NCI-H2196 treated with DMSO at 0.1 percent for 48 hours (cell line): ENCODE measurements at regions not wholly inside any gene's neighbourhood (a gene's known extent, or its start where the extent isn't known, plus 50 kb on each side); places are given as distances from the start of the nearest gene placed in this dataset.

Experiments
- DNase-seq: peaks from one replicate; lab custom pipeline; 2025; ENCODE audit not compliant: unreplicated experiment; lab: John Stamatoyannopoulos, UW

DNA sequence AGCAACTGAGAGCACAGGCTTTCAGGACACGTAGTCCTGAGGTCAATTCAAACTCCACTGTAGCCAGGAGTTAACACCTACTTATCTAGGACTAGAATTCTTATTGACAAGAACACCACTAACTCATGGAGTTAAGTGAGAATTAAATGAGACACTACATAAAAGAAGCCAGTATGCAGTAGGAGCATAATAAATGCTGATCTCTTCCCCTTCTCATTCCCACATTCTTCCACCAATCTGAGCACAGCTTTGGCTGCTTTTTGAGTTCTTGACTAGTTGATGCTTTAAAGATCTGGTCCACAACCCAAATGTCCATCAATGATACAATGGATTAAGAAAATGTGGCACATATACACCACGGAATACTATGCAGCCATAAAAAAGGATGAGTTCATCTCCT is 55.2 kb downstream of the TTC32 start:
- no peak for DNase-seq

DNA sequence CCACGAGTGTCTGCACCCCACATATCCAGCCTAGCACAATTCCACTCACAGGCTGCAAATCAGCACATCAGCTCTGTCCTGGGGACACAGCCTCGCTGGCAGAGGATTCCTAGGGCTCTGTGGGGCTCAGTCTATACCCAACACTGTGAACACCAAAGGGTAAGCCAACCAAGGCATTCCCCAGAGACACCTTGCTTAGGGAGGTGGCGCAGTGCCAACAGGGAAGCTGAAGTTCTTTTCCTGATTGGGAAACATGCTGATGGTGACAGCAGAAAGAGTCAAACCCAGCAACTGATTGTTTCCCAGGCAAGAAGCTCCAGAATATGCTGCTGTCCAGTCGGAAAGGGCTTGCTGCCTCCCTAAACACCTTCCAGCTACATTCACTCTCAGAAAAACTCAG is 55.8 kb downstream of the TTC32 start:
- DNase-seq, result no peak

DNA sequence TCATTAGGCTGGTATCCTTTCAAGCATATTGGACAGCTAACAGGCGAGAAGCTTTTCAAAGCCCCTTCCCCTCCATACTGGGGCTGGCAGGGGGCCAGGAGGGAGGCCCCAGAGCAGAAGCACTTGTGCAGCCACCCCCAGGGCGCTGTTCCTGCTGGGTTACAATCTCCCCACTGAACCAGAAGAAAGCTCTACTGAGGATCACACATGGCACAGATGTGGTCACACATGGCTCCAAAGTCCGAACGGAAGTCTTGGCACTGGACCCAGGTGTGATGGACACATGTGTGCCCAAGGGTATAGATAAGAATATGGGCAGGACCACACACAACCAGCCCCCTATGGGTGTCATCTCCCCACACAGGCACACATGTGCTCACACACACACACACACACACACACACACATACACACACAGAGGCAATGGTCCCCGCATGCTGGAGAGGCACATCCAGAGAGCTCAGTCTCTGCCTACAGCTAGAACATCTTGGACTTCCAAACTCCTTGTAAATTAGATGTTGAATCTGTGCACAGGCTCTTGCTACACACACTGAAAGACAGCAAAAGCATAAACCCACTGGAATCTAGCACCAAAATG is 56.4 kb downstream of the TTC32 start:
- no peak for DNase-seq

DNA sequence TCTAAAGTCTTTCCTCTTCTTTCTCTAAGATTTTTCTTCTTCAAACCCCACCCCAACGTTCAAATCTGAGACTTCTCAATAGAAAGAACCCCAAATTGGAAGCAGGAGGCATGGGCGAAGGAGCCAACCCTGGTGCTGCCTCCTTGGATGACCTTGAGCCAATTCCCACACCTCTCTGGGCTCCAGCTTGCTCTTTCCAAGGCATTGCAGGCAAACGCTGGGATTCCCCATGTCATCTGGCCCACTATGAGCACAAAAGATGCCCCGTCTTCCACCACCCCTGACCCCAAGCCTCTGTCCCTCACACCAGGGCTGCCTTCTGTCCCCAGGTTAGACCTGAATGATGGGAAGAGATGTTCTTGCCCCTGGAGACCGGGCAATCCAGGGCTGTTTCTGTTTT is 57.0 kb downstream of the TTC32 start:
- no peak for DNase-seq

DNA sequence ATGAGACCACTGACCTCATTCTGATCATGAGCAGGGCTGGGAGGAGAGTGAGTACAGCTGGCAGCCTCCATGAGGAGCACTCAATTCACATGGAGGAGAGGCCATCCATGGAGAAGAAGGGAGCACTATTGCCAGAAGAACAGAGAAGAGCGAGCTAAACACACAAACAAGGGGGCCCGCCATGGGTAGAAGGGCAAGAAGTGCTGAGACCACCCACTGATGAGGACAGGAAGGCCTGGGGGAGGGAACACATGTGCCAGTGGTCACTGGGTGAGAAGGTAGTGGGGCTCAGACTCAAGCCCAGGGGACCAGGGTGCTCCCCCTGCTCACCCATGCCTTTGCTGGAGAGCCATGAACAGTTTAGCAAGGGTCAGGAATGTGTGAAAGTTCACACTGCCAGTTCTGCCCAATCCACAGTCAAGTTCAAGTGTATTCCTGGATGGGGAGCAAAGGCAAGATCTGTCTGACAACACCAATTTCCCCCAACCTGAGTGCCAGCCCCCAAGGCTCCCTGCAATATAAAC is 57.7 kb downstream of the TTC32 start:
- no peak for DNase-seq

DNA sequence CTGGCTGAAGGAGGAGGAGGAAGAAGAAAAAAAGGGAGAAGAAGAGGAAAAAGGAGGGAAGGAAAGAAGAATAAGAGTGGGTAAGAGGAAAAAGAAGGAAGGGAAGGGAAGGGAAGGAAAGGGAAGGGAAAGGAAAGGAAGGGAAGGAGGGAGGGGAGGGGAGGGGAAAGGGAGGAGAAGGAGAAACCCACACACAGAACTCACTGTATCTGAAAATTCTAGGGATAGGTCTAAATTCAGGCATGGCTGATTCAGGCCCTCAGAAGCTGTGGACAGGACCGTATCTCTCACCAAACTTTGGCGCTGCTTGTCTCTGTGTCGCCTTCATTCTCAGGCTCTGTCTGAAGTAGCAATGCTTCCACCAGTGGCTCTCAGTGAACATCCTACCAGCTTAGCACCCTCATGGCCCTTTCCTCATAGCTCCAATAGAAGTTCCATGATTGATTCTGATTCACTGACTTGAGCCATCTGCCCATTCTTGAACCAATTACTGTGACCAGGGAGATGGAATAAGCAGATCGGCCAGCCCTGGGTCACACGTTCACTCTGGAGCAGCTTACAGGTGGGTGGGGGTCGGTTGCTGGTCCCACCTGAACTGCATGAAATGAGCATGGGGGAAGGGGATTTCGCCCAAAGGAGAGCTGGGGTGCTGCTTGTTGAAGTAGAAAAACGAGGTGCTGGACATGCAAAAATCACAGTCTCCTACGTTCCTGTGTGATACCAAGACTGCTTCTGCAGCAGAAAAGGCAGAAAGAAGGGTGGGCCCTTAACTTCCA is 59.7 kb downstream of the TTC32 start:
- no peak for DNase-seq

DNA sequence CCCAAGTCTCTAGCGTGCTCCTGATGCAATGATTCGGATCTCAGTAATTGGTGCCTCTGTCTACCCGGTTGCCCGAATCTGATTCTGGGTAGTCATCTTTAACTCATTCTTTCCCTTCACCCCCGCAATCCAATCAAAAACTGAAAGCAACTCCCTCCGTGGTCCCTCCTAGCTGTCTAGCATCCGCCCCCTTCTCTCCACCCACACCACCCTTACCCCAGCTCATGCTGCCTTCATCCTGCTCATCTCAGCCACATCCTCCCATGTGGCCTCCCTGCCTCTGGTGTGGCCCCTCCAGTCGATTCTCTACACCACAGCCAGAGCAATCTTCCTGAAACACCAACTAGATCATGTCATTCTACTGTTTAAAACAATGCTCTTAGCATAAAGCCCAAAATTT is 62.3 kb downstream of the TTC32 start:
- no peak for DNase-seq

DNA sequence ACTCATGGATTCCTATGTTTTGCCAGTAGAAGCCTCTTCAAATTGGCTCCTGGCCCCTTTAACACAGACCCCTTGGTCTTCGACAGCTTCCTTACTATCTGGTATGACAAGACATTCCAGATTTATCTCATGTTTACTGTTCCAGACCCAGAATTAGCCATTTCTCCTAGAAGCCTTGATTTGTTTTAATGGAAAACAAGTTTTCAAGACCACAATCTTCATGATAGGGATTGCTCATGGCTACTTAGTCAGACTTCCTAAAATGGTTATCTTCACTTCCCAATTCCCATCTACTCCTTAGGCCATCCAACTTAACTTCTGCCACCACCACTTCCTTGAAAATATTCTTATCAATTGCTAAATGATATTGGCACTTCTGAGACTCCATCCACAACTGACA is 63.2 kb downstream of the TTC32 start:
- no peak for DNase-seq

DNA sequence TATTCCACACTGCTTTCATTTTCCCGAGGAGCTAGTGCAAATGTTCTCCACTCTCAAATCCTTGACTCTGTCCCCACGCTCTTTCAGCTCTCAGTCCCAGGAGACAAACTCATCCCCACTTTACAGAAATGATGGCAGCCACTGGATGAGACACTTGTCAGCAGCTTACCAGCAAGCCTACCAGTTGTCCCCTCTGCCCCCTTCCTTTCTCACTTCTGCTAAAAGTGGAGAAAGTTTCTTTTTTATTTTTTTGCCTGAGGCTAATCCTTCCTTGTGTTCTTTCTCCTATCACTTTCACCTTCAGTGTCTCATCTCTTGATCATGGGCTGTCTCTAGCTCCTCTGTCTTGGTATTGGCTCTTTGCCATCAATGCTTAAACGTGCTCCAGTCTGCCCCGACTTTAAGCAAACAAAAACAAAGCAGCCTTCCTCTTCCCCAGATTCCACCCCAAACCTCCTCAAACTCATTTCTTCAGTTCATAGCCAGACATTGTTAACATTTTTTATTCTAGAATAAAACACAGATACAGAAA is 64.5 kb downstream of the TTC32 start:
- DNase-seq, result no peak

DNA sequence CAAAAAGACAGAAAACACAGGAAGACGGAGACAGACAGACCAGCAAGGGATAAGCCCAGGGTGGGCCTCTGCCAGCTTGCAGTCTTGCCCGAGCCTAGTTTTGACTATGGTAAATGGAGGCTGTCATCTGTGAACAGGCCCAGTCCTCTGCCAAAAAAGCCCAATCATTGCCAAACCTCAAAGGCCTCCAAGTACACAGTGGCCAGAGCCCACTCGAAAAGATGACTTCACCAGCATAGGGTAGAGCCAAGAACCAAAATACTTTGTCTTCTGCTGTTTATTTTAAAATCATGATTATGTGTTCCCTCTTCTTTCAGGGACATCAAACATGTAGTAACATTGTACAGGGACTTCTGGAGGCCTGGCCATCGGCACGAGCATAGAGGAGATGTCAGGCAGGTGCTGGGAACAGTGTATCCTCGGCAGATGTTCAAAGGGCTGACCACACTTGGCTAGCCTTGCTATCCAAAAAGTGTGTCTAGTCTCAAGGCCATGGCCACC is 66.0 kb downstream of the TTC32 start:
- DNase-seq, result peak; percentile 52

DNA sequence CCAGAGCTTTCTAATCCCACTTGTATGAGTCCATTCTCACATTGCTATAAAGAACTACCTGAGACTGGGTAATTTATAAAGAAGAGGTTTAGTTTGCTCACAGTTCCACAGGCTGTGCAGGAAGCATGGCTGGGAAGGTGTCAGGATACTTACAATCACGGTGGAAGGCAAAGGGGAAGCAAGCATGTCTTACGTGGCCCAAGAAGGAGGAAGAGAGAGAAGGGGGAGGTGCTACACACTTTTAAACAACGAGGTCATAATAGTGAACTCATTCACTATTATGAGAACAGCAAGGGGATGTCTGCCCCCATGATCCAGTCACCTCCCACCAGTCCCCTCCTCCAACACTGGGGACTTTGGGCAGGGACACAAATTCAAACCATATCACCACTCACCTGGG is 67.8 kb downstream of the TTC32 start:
- DNase-seq, result no peak

DNA sequence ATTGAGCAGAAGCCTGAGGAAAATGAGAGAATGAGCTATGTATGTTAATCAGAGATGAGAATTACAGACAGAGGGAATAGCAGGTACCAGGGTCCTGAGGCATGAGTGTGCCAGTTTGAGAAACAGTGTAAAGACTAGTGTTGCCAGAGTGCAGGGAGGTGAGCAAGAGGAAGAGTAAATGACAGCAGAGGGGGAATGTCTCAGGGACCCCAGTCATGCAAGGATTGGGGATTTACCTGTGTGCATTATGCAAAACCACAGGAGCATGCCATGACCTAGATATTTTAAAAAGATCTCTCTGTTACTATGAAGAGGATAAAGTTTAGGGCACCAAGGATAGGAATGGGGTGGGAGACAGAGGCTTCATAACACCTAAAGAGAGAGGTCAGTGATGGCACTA is 72.1 kb downstream of the TTC32 start:
- no peak for DNase-seq

DNA sequence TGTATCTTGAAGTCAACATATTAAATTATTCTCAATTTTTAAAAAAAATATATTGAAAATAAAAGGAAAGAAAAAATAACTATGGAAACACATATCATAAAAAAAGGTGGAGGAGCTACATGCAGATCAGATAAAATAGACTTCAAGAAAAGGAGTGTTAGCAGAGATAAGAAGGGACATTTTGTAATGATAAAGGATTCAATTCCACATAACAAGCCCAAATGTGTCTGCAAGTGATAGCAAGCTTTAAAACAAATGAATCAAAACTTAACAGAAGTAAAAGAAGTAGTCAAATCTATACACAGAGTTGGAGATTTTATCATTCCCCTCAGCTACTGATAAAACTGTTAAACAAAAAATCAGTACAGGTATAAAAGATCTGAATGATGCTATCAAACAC is 74.9 kb downstream of the TTC32 start:
- no peak for DNase-seq

DNA sequence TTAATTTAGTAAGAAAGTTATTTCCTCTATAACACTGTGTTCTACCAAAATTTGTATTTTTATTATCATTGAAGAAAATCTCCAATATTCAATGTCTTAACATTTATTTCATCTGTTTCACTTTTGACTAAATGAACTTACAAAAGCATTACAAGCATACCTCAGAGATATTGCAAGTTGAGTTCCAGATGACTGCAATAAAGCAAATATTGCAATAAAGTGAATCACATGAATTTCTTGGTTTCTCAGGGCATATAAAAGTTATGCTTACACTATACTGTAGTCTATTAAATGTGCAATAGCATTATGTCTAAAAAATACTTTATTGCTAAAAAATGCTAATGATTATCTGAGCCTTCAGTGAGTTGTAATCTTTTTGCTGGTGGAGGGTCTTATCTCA is 78.3 kb downstream of the TTC32 start:
- no peak for DNase-seq

DNA sequence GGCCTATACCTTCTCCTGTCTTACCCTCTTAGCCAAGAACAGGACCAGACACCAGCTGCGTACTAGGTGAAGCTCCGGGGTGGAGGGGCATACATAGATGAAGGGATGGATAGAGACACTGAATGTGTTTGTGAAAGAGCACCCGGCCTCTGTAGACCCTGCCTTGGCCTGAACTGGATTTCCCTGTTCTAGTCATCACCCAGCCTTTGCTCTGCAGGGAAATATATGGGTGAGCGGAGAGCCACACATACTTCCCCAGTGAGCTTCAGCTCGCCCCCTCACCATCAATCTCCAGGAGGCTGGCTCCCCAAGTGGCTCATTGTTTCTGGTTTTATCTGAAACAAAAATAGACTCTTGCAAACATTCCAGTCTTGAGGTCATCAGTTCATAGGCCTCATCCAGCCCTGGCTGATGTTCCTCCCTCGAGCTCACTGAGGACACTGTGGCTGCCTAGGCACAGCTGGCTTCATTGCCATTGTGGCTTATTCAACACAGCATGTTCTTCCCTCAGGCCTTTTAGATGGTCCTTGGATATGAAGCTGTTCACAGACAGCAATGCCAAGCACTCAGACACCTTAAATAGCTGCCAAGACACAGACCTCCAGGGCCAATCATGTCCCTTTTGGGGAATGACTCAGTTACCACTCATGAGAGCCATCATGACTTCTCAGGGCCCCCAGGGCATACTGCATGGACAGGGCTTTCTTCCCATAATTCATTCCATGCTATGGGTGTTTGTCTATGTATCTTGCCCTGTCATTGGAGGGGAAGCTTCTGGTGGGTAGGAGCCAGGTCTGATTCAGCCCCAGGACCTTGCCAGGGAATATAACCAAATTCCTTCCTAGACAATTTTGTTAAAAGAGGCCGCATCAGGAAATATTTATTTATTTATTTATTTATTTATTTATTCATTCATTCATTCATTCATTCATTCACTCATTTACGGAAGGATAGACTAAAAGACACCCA is 82.4 kb downstream of the TTC32 start:
- DNase-seq, result no peak

DNA sequence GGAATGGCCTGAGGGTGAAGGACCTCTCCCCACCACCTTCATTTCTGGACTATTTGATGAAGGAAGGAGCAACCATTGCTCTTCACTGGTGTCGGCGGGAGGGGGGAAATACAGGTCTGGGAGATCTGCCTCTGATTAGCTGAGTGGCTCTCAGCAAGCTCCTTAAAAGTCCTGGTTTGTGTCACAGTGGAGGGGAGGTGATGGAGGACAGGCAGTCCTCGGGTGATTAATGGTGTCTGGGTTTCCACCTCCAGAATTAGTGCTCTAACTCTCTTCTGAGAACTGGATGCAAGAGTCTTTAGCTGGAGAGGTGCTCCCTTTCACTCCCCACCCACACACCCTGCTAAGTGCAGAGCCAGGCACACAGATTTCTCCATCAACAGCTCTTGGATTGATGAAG is 83.2 kb downstream of the TTC32 start:
- DNase-seq, result no peak

DNA sequence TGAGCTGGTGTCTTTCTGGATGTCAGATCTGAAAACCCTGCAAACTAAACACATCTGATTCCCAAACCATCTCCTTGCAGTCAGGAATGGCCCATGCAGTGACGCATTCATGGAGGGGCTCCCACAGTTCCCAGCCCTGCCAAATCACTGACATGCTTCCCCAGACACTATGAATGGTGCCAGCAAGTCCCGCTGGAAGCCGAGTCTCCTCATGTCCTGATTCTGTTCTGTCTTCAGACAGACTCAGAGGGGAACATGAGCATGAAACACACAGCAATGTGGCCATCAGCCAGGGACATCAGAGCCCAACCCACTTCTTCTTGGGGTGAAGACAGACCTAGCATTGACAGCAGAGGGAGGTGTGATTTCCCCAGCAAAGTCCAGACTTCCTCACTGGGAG is 83.7 kb downstream of the TTC32 start:
- DNase-seq, result no peak

DNA sequence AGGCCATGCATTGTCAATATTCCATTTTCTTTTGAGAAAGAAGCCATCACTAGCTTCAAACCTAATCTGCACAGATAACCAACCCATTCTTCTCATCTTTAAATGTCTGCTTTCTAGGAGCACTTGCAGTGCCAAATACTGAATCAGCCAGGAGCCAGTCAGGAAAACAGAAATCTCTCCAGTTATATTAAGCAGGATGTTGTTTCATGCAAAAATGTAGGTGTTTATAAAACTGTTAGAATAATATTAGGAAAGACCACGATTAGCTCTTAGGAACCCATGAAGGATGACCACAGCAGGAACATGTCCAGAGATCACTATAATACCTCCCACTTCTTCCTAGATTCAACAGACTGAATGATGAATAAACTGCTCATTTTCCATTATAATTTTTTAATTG is 86.0 kb downstream of the TTC32 start:
- DNase-seq, result no peak

DNA sequence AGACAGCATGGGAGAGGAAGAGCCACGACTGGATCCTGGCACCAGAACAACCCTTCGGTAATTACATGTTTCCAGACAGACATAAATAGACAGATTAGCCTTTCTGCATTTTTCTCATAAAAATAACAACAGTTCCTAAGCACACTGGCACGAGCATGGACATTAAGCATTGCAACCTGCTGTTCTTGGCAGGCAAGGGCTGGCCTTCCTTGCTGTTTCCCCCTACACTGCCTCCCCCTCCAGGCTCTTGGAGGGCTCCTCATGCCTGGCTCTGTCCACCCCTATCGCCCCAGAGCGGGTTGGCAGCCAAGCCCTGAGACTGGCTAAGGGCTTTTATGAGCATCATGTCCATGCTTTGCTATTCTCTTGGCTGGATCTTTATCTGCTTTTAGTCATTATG is 89.6 kb downstream of the TTC32 start:
- DNase-seq, result no peak

DNA sequence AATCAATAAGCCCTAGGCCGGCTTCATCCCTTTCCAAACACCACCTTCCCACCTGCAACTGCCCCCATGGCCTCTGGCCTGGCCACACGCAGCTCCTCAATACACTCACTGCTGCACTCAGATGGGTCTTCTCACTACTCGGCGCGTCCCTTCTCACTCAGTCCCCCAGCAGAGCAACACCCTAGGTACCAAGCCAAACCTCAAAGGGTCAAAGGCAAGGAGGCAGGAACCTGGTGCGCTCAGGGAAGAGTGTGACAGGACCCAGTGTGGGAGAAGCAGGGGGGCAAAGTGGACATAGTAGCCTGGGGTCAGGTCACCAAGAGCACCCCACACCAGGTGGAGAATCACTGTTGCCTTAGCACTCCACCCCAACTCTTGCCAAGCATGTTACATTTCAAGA is 90.6 kb downstream of the TTC32 start:
- no peak for DNase-seq

DNA sequence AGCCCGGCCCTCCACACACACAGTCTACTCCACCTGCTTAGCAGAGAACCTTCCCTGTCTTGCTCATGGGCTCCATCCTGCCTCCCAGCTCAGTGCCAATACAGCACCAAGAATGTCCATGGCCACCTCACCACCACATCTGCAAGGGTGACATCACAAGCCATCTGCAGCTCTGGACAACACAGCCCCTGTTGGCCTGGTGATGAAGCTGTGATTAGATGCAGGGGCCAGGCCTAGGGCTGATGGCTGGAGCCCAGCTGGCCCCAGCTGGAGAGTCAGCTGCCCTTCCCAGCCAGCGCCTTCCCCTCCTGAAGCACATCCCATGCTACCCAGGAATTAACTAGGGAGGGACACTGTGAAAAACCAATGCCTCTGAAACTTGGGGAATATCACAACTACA is 91.1 kb downstream of the TTC32 start:
- no peak for DNase-seq
